GM12878 (cell line): ENCODE measurements at regions not wholly inside any gene's neighbourhood (a gene's known extent, or its start where the extent isn't known, plus 50 kb on each side); places are given as distances from the start of the nearest gene placed in this dataset.

Source experiments
- ATAC-seq: fragments of 200-7000 bp; cut with Tn5 transposase; 3 replicates; pipeline ENCODE4 v1.9.1; 2020; ENCODE audit warnings: mild to moderate bottlenecking, moderate library complexity
- BruUV-seq: library from RNA; stranded (reverse); fragments of 400-500 nt; replicated peaks from 2 replicates; lab custom pipeline; 2021; lab: Mats Ljungman, UMichigan
- CTCF ChIA-PET: fragments of 300-600 bp; sonication (Branson Sonifier 250); formaldehyde crosslinking; extraction: SDS; loops from one replicate; lab custom pipeline; 2021; ENCODE audit warnings: inconsistent platforms; lab: Yijun Ruan, JAX
- POLR2A ChIA-PET: fragments of 350-600 bp; formaldehyde crosslinking; extraction: SDS; loops from one replicate; lab custom pipeline; 2021; ENCODE audit warnings: inconsistent platforms; lab: Charles Lee
- RAD21 ChIA-PET: fragments of 300-600 bp; sonication (Branson Sonifier 250); formaldehyde crosslinking; loops from one replicate; lab custom pipeline; 2023; ENCODE audit warnings: antibody characterized with exemption; ENCODE audit not compliant: unreplicated experiment; lab: Charles Lee
- SMC1A ChIA-PET: fragments of 300-600 bp; sonication (Branson Sonifier 250); formaldehyde crosslinking; loops from one replicate; lab custom pipeline; 2023; ENCODE audit not compliant: unreplicated experiment, uncharacterized antibody; lab: Charles Lee
- DNase-seq: peaks from one replicate; pipeline ENCODE4 v3.0.0-alpha.2; 2011; ENCODE audit warnings: low read depth, low spot score
- FAIRE-seq: peaks from 3 replicates; lab custom pipeline; 2011; peaks lifted over from hg19 to GRCh38; lab: Jason Lieb, UNC
- H2AFZ ChIP-seq: 2 replicates; pipeline ENCODE4 v1.6.0; 2011; ENCODE audit warnings: low read depth, low read length, control low read depth; ENCODE audit not compliant: control insufficient read depth
- H3K27ac ChIP-seq: 2 replicates; pipeline ENCODE4 v1.5.1; 2011; ENCODE audit warnings: control low read depth; ENCODE audit not compliant: control insufficient read depth, insufficient read depth
- H3K27me3 ChIP-seq, 2 experiments: replicated peaks in 1 of 2; 2 replicates each; pipeline versions ENCODE4 v1.6.0 to v1.6.1; 2011; ENCODE audit warnings: low read length in 1 of 2; ENCODE audit not compliant: control insufficient read depth in 2 of 2, insufficient read depth in 2 of 2
- H3K36me3 ChIP-seq, 2 experiments: 2 replicates each; pipeline ENCODE4 v1.5.1; 2011; ENCODE audit warnings: low read length in 1 of 2; ENCODE audit not compliant: control insufficient read depth in 2 of 2, insufficient read depth in 2 of 2
- H3K4me1 ChIP-seq: 2 replicates; pipeline ENCODE4 v1.6.1; 2011; ENCODE audit warnings: mild to moderate bottlenecking, low read length, moderate library complexity, mixed read lengths; ENCODE audit not compliant: control insufficient read depth, insufficient read depth
- H3K4me2 ChIP-seq: 2 replicates; pipeline ENCODE4 v1.6.0; 2011; ENCODE audit warnings: control low read depth; ENCODE audit not compliant: control insufficient read depth, insufficient read depth
- H3K4me3 ChIP-seq: fragments of 200-600 bp; sonication (generic); 2 replicates; pipeline ENCODE4 v1.5.1; 2016
- H3K79me2 ChIP-seq: 2 replicates; pipeline ENCODE4 v1.6.0; 2011; ENCODE audit warnings: low read length; ENCODE audit not compliant: control insufficient read depth, insufficient read depth
- H3K9ac ChIP-seq: 2 replicates; pipeline ENCODE4 v1.8.0; 2011; ENCODE audit warnings: low read length, control low read depth, mixed read lengths; ENCODE audit not compliant: control insufficient read depth, insufficient read depth
- H3K9me3 ChIP-seq: replicated peaks from 3 replicates; pipeline ENCODE4 v1.5.1; 2011; ENCODE audit warnings: mild to moderate bottlenecking, low read length; ENCODE audit not compliant: control insufficient read depth, insufficient read depth
- H4K20me1 ChIP-seq: 2 replicates; pipeline ENCODE4 v1.6.0; 2011; ENCODE audit not compliant: control insufficient read depth, insufficient read depth
- CBX5 ChIP-seq: sonication (generic); IDR thresholded peaks from 2 replicates; pipeline ENCODE4 v1.6.1; 2016; ENCODE audit warnings: low read depth, moderate library complexity, mild to moderate bottlenecking, inconsistent platforms
- CHD4 ChIP-seq: fragments of 200-600 bp; sonication (generic); IDR thresholded peaks from 2 replicates; pipeline ENCODE4 v1.6.1; 2016; ENCODE audit warnings: mild to moderate bottlenecking
- EZH2 ChIP-seq: IDR thresholded peaks from 2 replicates; pipeline ENCODE4 v1.6.1; 2012; ENCODE audit warnings: low read depth, mild to moderate bottlenecking, control low read depth, inconsistent platforms, low read length, borderline replicate concordance; ENCODE audit not compliant: control insufficient read depth
- HCFC1 ChIP-seq: fragments of 150-350 bp; IDR thresholded peaks from 2 replicates; pipeline ENCODE4 v1.6.1; 2014; ENCODE audit warnings: low read length
- POLR2AphosphoS2 ChIP-seq: IDR thresholded peaks from 2 replicates; pipeline ENCODE4 v1.6.1; 2011; ENCODE audit warnings: low read depth, mild to moderate bottlenecking, low read length, improper control_type of control experiment, moderate library complexity
- SIN3A ChIP-seq: IDR thresholded peaks from 2 replicates; pipeline ENCODE4 v1.6.1; 2012; ENCODE audit warnings: low read depth, low read length, improper control_type of control experiment
- TAF1 ChIP-seq: IDR thresholded peaks from 2 replicates; pipeline ENCODE4 v1.6.1; 2011; ENCODE audit warnings: mild to moderate bottlenecking, low read depth, low read length, borderline replicate concordance
- TBL1XR1 ChIP-seq: IDR thresholded peaks from 2 replicates; pipeline ENCODE4 v1.6.1; 2012; ENCODE audit warnings: low read depth, low read length, improper control_type of control experiment
- YY1 ChIP-seq: IDR thresholded peaks from 2 replicates; pipeline ENCODE4 v1.6.1; 2011; ENCODE audit warnings: low read depth, mild to moderate bottlenecking, low read length
- ZNF207 ChIP-seq: fragments of 450-650 bp; IDR thresholded peaks from 2 replicates; pipeline ENCODE4 v1.6.1; 2014; ENCODE audit warnings: antibody characterized with exemption, mild to moderate bottlenecking, borderline replicate concordance
- WGBS: methylation state at CpG from one replicate; pipeline ENCODE4 v1.1.6; 2016; ENCODE audit warnings: low lambda C conversion rate; ENCODE audit not compliant: insufficient replicate concordance, insufficient coverage; ENCODE audit errors: missing lambda C conversion rate; 5-methylcytosine and 5-hydroxymethylcytosine counted together
- in situ Hi-C: fragments of 300-500 bp; cut with MboI; formaldehyde crosslinking; loops from 9 replicates; pipeline ENCODE4 v1.14.3; 2018; ENCODE audit warnings: mixed read lengths
- intact Hi-C: fragments of 100-400 bp; cut with micrococcal nuclease; formaldehyde crosslinking; loops from one replicate; pipeline ENCODE4 v1.14.2; 2022; ENCODE audit not compliant: unreplicated experiment
- TF ChIP-seq, protein P1 (sequence below): fragments of 450-650 bp; IDR thresholded peaks from 2 replicates; pipeline ENCODE4 v1.6.1; 2017; ENCODE audit warnings: mild to moderate bottlenecking, moderate library complexity
- TF ChIP-seq, protein P2 (sequence below): IDR thresholded peaks from 2 replicates; pipeline ENCODE4 v1.6.1; 2011; ENCODE audit warnings: mild to moderate bottlenecking, low read depth, low read length, moderate library complexity; ENCODE audit not compliant: insufficient replicate concordance
- TF ChIP-seq, protein P3 (sequence below): IDR thresholded peaks from 2 replicates; pipeline ENCODE4 v1.6.1; 2011; ENCODE audit warnings: borderline replicate concordance, low read depth, mild to moderate bottlenecking, moderate library complexity, mixed read lengths, low read length; ENCODE audit not compliant: insufficient read depth; ENCODE audit errors: extremely low read length
- TF ChIP-seq, protein P4 (sequence below): fragments of 450-650 bp; IDR thresholded peaks from 2 replicates; pipeline ENCODE4 v1.6.1; 2014; ENCODE audit warnings: mild to moderate bottlenecking

DNA sequence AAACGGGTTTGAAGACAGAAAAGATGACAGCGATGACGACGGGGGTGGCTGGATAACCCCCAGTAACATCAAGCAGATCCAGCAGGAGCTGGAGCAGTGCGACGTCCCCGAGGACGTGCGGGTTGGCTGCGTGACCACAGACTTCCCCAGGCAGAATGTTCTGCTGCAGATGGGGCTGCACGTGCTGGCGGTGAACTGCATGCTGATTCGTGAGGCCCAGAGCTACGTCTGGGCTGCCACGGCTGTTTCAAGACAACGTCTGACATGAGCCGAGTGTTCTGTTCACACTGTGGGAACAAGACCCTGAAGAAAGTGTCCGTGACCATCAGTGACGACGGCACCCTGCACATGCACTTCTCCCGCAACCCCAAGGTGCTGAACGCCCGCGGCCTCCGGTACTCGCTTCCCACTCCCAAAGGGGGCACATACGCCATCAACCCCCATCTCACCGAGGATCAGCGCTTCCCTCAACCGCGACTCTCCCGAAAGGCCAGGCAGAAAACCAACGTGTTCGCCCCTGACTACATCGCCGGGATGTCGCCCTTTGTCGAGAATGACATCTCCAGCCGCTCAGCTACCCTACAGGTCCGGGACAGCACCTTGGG is 319.2 kb upstream of the SLC7A11 start:
- H2AFZ ChIP-seq = no peak overlapping the region
- no peaks in the 10 kb centered on the region for H3K79me2 ChIP-seq
- intact Hi-C loops = no loop called here
- no peak overlapping the region for H3K9ac ChIP-seq
- no peaks in the 10 kb centered on the region for H3K4me1 ChIP-seq
- POLR2A ChIA-PET = no interaction called here
- in situ Hi-C loops = no loop called here
- WGBS = 80% methylated on average over 39 of the region's 40 CpGs
- H3K36me3 ChIP-seq = no peaks in the 10 kb centered on the region
- no peaks in the 10 kb centered on the region; the same call in 2 of the 3 replicates for H3K9me3 ChIP-seq
- no TSS peak for BruUV-seq
- RAD21 ChIA-PET = no interaction called here
- no peak overlapping the region for H3K4me2 ChIP-seq
- no peak overlapping the region for H3K27ac ChIP-seq
- H3K4me3 ChIP-seq = no peak overlapping the region
- no peak for TF ChIP-seq CHD4
- TF ChIP-seq, protein P1, sequence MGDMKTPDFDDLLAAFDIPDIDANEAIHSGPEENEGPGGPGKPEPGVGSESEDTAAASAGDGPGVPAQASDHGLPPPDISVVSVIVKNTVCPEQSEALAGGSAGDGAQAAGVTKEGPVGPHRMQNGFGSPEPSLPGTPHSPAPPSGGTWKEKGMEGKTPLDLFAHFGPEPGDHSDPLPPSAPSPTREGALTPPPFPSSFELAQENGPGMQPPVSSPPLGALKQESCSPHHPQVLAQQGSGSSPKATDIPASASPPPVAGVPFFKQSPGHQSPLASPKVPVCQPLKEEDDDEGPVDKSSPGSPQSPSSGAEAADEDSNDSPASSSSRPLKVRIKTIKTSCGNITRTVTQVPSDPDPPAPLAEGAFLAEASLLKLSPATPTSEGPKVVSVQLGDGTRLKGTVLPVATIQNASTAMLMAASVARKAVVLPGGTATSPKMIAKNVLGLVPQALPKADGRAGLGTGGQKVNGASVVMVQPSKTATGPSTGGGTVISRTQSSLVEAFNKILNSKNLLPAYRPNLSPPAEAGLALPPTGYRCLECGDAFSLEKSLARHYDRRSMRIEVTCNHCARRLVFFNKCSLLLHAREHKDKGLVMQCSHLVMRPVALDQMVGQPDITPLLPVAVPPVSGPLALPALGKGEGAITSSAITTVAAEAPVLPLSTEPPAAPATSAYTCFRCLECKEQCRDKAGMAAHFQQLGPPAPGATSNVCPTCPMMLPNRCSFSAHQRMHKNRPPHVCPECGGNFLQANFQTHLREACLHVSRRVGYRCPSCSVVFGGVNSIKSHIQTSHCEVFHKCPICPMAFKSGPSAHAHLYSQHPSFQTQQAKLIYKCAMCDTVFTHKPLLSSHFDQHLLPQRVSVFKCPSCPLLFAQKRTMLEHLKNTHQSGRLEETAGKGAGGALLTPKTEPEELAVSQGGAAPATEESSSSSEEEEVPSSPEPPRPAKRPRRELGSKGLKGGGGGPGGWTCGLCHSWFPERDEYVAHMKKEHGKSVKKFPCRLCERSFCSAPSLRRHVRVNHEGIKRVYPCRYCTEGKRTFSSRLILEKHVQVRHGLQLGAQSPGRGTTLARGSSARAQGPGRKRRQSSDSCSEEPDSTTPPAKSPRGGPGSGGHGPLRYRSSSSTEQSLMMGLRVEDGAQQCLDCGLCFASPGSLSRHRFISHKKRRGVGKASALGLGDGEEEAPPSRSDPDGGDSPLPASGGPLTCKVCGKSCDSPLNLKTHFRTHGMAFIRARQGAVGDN = no peak
- no peak for TF ChIP-seq EZH2
- TF ChIP-seq, protein P2, sequence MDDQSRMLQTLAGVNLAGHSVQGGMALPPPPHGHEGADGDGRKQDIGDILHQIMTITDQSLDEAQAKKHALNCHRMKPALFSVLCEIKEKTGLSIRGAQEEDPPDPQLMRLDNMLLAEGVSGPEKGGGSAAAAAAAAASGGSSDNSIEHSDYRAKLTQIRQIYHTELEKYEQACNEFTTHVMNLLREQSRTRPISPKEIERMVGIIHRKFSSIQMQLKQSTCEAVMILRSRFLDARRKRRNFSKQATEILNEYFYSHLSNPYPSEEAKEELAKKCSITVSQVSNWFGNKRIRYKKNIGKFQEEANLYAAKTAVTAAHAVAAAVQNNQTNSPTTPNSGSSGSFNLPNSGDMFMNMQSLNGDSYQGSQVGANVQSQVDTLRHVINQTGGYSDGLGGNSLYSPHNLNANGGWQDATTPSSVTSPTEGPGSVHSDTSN = no peak
- TF ChIP-seq CBX5 = no peak
- TF ChIP-seq POLR2AphosphoS2 = no peak
- no peak for TF ChIP-seq TAF1
- TF ChIP-seq ZNF207 = no peak
- TF ChIP-seq, protein P3, sequence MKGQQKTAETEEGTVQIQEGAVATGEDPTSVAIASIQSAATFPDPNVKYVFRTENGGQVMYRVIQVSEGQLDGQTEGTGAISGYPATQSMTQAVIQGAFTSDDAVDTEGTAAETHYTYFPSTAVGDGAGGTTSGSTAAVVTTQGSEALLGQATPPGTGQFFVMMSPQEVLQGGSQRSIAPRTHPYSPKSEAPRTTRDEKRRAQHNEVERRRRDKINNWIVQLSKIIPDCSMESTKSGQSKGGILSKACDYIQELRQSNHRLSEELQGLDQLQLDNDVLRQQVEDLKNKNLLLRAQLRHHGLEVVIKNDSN = no peak
- no peak for TF ChIP-seq HCFC1
- no peak for TF ChIP-seq TBL1XR1
- no peak for TF ChIP-seq YY1
- TF ChIP-seq, protein P4, sequence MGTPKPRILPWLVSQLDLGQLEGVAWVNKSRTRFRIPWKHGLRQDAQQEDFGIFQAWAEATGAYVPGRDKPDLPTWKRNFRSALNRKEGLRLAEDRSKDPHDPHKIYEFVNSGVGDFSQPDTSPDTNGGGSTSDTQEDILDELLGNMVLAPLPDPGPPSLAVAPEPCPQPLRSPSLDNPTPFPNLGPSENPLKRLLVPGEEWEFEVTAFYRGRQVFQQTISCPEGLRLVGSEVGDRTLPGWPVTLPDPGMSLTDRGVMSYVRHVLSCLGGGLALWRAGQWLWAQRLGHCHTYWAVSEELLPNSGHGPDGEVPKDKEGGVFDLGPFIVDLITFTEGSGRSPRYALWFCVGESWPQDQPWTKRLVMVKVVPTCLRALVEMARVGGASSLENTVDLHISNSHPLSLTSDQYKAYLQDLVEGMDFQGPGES = no peak
- no peak for TF ChIP-seq SIN3A
- no peaks in the 10 kb centered on the region for H4K20me1 ChIP-seq
- SMC1A ChIA-PET = interaction anchor here (0.7 to 2.4 kb wide), 2 partner anchors 118 to 139 kb away, joined by 3 to 18 read pairs; no protein-coding TSS in a partner anchor
- DNase-seq (no peak), FAIRE-seq (no peak), ATAC-seq (no peak)
- CTCF ChIA-PET = interaction anchor here (1.5 kb wide), 1 partner anchor 310 kb away, joined by 4 read pairs; no protein-coding TSS in a partner anchor
- no peaks in the 10 kb centered on the region for H3K27me3 ChIP-seq
